Eye (tissue), 1 donor: ENCODE measurements at regions not wholly inside any gene's neighbourhood (a gene's known extent, or its start where the extent isn't known, plus 50 kb on each side); places are given as distances from the start of the nearest gene placed in this dataset.

Source experiments
- DNase-seq: peaks from one replicate; pipeline ENCODE4 v3.0.0-alpha.2; 2015

DNA sequence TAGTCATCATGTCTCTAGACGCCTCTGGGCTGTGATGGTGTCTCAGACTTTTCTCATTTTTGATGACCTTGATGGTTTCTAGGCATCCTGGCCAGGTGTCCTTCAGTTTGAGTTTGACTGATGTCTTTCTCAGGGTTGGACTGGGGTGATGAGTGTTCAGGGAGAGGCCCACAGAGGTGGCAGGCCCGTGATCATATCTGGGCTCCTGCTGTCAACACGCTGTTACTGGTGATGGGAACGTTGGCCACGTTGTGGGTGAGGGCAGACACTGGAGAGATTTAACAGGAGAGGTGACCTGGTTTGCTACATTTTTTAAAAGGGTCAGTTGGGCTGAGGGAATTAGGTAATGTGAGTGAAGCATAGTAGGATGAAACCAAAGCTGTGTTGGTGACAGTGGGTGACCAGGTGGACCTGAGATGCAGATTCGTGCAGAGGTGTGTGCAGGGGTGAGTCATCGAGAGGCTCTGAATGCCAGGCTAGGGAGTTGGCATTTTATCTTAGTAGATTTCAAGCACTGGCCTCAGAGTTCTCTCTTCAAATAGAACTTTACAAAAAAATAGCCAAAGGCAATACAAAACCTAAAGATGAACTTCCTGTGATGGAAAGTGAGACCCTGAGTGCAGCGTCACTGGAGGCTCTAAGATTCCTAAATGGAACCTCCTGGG, 174.1 kb downstream of the CDH26 start:
- DNase-seq, result no peak

- DNase-seq, result no peak
Observed at GRCh38 chr20:60132827-60133670, 174.8 kb downstream of the CDH26 start.

DNA sequence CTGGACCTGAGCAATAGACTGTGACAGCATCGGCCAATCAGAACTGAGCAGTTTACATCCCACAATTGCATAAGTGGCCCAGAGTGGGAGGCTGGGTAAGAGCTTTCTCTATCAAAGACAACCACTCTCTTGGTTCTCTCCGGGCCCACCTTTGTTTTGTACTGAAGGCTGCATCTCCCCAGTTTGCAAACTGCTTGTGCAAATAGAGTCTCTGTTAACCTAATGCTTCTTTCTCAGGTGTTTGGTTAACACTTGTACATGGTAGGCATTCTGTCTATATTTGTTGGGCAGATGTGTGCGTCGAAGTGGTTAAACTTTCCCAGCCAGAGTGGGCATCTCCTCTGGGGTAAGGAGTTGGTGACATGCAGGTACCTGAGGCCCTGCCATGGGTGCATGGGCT, 177.1 kb downstream of the CDH26 start:
- DNase-seq, result no peak

- DNase-seq, result no peak
Observed at GRCh38 chr20:60136645-60137401, 178.6 kb downstream of the CDH26 start.

DNA sequence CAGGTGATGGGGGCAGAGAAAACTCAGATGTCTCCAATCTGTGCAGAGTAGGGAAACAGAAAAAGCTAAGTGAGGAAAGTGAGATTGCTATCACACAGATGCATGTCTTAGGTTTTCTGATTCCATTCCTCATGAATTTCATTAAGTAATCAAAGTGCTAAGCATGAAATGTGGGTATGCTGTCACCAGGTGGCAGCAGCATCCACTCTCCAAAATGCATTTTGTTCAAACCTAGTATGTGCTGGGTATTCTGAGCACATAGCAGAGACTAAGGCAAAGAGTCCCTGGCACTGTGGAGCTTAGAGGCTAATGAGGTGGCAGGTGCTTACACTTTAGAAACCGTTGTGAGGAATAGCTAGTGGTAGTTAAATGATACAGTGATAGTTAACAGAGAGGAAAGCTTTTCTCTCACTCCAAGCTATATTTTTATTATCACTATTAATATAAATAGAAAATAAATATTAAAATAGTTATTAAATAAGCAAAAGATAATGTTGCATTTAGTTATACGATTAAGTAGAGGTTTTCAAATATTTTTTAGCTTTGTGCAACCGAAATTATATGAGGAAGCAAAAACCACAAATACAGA, 179.5 kb downstream of the CDH26 start:
- peak; percentile 61 for DNase-seq

GRCh38 chr20:60138256-60139220, 180.3 kb downstream of the CDH26 start:
- DNase-seq, result peak; percentile 67

DNA sequence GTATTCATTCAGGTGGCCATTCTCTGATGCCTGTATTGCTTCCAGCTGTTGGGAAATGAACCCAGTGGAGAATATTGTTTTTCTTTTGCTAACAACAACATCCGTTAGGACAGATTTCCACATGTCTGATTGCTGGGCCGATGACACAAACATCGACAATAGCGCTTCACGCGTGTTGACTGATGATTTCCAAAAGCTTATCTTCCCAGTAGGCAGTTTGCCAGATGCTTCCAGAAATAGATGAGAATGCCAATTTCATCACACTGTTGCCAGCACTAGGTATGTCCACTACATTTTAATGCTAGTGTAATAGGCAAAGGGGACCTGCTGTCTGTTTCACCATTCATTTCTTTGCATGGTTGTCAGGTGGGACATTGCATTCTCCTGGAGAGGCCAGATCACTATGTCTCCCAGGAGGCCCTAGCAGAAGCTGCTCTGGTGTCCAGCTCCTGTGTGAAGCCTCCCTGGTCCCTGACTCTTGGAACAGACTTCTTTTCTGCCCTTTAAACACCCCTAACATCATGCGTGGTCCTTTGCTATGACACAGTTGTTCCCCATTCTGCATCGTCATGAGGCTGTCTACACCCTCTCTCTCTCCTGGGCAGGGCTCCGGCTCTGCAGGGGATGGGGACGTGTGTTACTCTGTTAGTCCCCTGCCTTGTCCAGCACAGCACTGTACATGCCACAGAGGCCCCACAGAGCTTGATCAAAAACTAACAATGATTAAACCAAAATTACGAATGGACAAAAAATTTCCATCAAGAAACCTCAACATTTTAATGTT, 181.6 kb downstream of the CDH26 start:
- no peak for DNase-seq

DNA sequence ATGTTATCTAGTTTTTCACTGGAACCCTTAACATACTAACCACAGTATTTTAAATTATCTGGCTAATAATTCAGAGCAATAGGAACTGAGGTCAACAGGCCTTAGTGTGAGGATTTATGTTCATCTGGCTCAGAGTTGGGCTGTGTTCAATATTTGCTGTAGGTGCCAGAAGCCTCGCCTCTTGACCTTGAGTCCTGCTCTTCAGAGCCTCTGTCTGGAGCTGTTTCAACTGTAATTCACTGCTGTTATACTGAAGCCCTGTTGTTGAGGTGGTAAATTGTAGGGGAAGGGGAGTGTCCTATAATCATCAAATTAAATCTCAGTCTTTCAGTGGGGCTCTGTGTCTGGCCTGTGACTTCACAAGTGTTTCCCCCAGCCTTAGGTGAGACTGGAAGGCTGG, 184.4 kb downstream of the CDH26 start:
- no peak for DNase-seq

DNA sequence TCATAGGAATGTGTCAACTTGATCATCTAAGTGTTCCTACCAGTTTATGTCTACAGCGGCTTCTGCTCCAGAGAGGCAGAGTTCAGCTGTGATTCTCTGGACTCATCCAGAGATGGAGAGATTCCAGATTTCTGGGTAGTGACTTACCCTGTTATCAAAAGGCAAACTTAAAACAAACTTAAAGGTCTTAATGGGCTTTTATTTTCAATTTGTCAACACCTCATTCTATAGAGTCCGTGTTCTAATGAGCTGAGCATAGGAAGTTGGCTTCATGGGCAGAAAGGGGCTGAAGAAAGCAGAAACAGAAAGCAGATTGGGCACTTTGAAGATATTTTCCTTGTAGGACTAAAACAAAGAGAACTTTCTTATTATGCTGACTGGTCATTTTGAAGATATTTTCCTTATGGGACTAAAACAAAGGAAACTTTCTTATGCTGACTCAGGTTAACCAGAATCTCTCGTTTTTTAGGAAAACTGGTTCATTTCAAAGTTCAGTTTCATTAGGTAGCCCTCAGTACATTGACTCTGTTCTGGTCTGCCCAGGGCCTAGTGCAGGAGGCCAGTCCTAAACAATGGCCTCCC, 185.1 kb downstream of the CDH26 start:
- no peak for DNase-seq

GRCh38 chr20:60144404-60144803, 186.2 kb downstream of the CDH26 start:
- DNase-seq, result no peak

GRCh38 chr20:60144974-60145527, 186.8 kb downstream of the CDH26 start:
- DNase-seq, result no peak

GRCh38 chr20:60147004-60147403, 188.8 kb downstream of the CDH26 start:
- DNase-seq, result no peak

- no peak for DNase-seq
Observed at GRCh38 chr20:60148885-60149284, 190.7 kb downstream of the CDH26 start.

DNA sequence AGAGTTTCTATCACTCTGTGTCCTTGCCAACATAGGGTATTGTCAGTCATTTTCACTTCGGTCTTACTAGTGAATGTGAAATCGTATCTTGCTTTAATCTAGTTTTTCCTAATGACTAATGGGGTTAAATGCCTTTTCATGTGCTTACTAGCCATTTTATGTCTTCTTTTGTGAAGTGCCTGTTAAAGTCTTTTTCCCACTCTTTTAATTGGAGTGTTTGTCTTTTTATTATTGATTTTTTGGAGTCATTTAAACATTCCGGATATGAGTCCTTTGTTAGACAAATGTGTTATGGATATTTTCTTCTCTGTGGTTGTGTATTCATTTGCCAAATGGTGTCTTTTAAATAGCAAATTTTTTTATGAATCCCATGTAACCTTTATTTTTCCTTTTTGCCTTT, 194.6 kb downstream of the CDH26 start:
- DNase-seq, result no peak

- no peak for DNase-seq
Observed at GRCh38 chr20:60160451-60161145, 202.4 kb downstream of the CDH26 start.

DNA sequence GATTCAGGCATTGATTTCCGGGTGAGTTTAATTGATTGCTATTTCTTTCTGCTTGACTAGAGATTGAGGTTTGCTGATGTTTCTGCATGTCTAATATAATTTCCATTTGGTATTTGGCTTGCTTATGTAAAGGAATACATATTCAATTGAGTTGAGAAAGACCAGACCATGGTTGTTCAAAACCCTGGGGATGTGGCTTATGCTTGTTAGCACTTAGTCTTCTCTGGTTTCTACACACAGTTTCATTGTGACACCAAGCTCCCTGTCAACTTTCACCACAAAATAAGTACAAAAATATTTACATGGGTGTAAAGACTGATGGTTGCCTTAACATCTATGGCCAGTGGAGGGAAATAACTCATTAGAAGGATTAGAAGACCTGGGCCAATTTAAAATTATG, 209.6 kb downstream of the CDH26 start:
- no peak for DNase-seq

DNA sequence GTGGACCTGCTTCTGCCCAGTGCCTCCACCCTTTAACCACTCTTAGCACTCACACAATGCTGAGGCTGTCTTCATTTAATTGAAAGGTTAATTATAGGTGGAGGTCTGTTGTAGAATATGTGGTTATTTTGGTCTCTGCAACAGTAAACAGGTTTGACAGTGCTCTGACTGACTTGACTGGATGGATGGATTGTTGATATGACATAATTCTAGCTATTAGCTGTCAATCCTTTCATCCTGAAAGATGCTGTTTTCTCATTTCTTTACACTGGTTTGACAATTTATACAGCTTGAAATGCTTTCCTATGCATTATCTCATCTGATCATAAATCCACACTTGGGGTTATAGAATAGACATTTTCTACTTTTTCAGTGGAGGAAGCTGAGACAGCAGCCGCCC, 210.7 kb downstream of the CDH26 start:
- no peak for DNase-seq

- no peak for DNase-seq
Observed at GRCh38 chr20:60170116-60170515, 211.9 kb downstream of the CDH26 start.

GRCh38 chr20:60171313-60171712, 213.1 kb downstream of the CDH26 start:
- DNase-seq, result no peak

- DNase-seq, result no peak
Observed at GRCh38 chr20:60171738-60172137, 213.5 kb downstream of the CDH26 start.
